ENCODE measurements at regions not wholly inside any gene's neighbourhood (a gene's known extent, or its start where the extent isn't known, plus 50 kb on each side); places are given as distances from the start of the nearest gene placed in this dataset.

DNA sequence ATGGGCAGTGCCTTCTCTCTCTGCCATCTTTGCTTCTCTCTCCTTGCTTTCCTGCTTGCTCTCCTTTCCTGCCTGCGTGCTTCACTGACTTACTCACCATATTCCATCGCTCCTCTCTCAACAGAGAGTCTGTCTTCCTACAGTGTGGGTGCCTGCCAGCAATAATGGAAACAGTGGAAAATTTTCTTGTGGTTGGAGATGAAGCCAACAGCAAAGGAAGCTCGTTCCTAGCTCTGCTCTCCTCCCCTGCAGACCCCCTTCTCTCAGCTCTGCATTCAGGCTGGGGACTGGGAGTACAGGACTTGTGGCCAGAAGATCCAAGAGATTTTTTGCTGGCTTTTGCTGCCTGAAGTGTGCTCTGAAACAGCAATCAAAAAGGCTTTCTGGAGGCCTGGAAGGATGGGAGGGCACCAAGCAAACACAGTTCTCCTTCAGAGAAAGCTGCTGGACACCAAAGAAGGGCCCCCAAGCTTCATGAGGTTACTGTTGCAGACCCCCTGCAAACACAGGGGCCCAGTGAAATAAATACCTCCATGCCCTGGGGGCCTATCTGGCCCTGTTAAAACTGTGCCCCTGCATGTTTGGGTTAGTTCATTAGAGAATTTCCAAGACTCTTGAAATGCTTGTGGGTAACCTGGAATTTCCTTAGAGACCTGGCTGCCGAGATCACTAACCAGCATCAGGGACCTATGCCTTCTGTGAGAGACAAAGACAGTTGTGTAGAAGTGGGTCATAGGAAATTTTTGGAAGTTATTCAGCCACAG lies 149.9 kb upstream of the RASGRP1 start:
- Mint-ChIP-seq H3K4me1 (no peaks in the 10 kb centered on the region), H3K4me3 (no peak overlapping the region), H3K36me3 (peaks cover 5% of the 10 kb centered on the region), H3K27ac (no peak overlapping the region), H3K9me3 (no peaks in the 10 kb centered on the region)
- ATAC-seq (no peak), DNase-seq (ENCODE audit: low spot score in 2 of 2) (no peak)

DNA sequence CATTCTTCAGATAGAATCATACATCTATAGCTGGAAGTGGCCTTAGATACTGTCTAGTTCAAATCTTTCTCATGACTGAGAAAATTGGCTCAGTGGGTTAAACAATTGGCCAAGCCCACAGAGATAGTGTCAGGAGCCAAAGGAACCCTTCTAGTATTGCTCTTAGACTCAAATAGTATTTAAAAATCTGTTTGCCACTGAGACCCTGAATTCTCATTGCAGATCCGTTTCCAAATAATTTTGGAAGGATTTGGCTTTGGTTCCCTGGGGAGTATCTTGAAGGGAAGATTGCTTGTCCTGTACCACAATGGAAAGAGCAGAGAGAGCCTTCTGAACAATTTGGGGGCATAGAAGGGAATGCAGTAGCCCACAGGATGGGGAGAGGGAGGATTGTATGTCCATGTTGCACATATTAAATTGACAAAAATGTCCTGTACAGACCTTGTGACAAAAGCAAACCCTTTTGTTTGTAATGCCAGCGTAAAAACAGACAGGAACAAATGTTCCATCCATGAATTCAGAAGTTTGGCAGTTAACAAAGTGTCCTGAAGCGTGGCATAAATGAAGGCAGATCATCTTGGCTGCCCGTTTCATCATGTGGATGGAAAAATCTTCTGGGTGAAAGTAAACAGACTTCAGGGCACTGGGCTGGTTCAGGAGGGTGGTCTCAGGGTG lies 156.4 kb upstream of the RASGRP1 start:
- Mint-ChIP-seq H3K4me1 (no peaks in the 10 kb centered on the region), H3K4me3 (no peak overlapping the region), H3K27ac (no peak overlapping the region), H3K9me3 (no peaks in the 10 kb centered on the region), H3K36me3 (no peaks in the 10 kb centered on the region)
- DNase-seq (ENCODE audit: low spot score in 2 of 2) (no peak), ATAC-seq (no peak)

DNA sequence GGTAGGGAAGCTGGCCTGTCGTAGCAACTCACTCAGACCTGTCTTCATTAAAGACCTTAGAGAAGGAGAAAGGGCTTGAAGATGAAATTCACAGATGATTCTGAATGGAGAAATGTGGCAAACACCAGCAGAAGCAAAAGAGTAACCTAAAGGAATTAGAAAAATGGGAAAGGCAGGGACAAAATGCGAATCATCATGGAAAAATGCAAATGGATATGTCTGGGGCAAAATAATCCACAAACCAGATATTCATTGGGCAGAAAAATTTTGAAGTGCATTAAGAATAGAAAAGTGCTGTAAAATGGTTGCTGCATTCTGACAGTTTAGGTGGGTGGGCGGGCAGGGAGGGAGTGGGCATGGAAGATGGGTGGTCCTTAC lies 156.9 kb upstream of the RASGRP1 start:
- H3K4me1 Mint-ChIP-seq = no peaks in the 10 kb centered on the region
- H3K4me3 Mint-ChIP-seq = no peak overlapping the region
- H3K9me3 Mint-ChIP-seq = no peaks in the 10 kb centered on the region
- DNase-seq (ENCODE audit: low spot score in 2 of 2) (no peak), ATAC-seq (no peak)
- no peak overlapping the region for H3K27ac Mint-ChIP-seq
- no peaks in the 10 kb centered on the region for H3K36me3 Mint-ChIP-seq

DNA sequence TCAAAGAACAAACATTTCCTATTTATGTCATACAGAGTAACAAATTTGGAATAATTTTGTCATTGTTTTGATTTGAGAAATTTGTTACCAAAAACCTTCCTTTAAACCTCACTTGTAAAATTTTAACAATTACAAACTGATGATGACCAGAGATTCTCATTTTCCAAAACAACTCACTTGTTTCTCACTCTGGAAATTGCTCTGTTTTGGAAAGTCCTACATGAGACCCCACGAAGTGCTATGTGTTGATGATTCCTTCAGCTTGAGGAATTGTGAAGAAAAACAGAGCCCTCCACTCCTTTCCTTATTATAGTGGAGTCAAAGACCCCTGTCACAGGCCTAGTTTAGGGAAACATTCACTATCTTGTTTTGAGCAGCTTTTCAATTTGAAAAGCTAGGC lies 157.6 kb upstream of the RASGRP1 start:
- H3K4me1 Mint-ChIP-seq = no peaks in the 10 kb centered on the region
- peak overlapping the region; percentile 41 for H3K27ac Mint-ChIP-seq
- H3K4me3 Mint-ChIP-seq = no peak overlapping the region
- H3K36me3 Mint-ChIP-seq = no peaks in the 10 kb centered on the region
- DNase-seq (ENCODE audit: low spot score in 2 of 2) (no peak), ATAC-seq (no peak)
- no peaks in the 10 kb centered on the region for H3K9me3 Mint-ChIP-seq

DNA sequence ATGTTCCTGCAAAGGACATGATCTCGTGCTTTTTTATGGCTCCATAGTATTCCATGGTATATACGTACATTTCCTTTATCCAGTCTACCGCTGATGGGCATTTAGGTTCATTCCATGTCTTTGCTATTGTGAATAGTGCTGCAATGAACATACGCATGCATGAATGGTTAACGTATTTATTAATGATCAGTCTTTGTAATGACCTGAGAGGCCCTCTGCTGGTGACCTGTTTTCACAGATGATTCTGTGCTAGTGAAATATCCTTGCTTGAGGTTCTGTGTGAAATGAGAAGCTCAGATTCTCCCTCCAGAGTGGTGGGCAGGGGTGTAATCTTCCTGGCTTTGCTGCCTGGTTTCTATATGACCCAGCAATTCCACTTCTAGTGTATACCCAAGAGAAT lies 160.2 kb upstream of the RASGRP1 start:
- no peaks in the 10 kb centered on the region for H3K4me1 Mint-ChIP-seq
- DNase-seq (ENCODE audit: low spot score in 2 of 2) = no peak
- H3K4me3 Mint-ChIP-seq = no peak overlapping the region
- no peak overlapping the region for H3K27ac Mint-ChIP-seq
- H3K9me3 Mint-ChIP-seq = no peaks in the 10 kb centered on the region
- no peaks in the 10 kb centered on the region for H3K36me3 Mint-ChIP-seq
- no peak for ATAC-seq

DNA sequence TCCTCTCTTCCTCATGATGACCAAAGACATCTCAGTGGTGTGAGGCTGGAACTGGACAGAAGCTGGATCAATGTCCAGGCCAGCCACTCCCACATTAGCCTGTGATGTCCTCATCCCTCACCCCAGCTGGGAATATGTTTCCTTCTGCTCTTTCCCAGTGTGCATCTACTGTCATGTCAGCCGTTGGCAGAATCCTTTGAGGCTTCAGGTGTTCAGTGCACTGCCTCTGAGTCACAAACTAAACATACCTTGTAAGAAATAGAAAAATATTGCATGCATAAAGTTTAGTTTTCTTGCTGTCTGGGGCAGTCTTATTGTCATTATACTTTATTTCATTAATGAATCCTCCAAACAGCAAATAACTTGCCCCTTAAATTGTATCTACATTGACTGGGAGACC lies 161.6 kb upstream of the RASGRP1 start:
- H3K4me1 Mint-ChIP-seq = no peaks in the 10 kb centered on the region

DNA sequence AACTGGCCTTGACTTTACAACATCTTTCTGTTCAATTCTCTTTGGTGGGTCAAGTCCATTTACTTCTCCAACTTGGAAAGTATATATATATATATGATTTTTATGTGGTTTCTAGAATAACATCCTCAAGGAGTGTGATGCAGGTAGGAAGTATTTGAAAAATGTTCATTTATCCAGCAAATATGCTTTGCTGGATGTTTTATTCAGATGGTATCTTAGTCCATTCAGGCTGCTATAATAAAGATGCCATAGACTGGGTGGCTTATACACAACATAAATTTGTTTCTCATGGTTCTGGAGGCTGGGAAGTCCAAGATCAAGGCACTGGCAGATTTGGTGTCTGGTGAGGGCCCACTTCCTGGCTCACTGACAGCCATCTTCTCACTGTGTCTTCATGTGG lies 168.7 kb upstream of the RASGRP1 start:
- no peaks in the 10 kb centered on the region for H3K4me1 Mint-ChIP-seq
- no peaks in the 10 kb centered on the region for H3K9me3 Mint-ChIP-seq
- no peak overlapping the region for H3K4me3 Mint-ChIP-seq
- no peak overlapping the region for H3K27ac Mint-ChIP-seq
- H3K36me3 Mint-ChIP-seq = no peaks in the 10 kb centered on the region
- no peak for DNase-seq (ENCODE audit: low spot score in 2 of 2)
- ATAC-seq = no peak

More for the DNA sequence above, 161.6 kb upstream of the RASGRP1 start:
- Mint-ChIP-seq H3K36me3 (no peaks in the 10 kb centered on the region), H3K4me3 (no peak overlapping the region), H3K27ac (no peak overlapping the region), H3K9me3 (no peaks in the 10 kb centered on the region)
- no peak for ATAC-seq
- DNase-seq (ENCODE audit: low spot score in 2 of 2) = no peak

DNA sequence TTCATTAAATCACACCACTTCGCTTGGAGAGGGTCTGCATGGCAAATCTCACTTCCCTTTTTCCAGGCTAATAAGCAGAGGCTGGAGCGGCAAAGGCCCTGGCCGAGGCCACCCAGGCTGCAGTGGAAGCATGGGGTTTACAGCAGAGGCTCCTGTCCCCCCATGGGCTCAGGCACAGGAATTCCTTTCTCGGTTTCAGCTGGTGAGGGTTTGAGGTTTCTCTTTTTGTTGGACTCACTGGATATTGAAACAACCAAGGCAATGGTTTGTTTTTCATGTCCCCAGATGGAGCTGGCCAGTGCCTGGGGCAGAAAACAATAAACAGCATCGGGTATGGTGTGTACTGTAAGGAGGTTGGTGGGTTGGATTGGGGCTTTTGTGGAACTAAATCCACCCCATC lies 175.6 kb upstream of the RASGRP1 start:
- ATAC-seq (no peak), DNase-seq (ENCODE audit: low spot score in 2 of 2) (no peak)
- H3K9me3 Mint-ChIP-seq = no peaks in the 10 kb centered on the region
- no peaks in the 10 kb centered on the region for H3K36me3 Mint-ChIP-seq
- H3K4me1 Mint-ChIP-seq = no peaks in the 10 kb centered on the region
- H3K27ac Mint-ChIP-seq = no peak overlapping the region
- H3K4me3 Mint-ChIP-seq = no peak overlapping the region

DNA sequence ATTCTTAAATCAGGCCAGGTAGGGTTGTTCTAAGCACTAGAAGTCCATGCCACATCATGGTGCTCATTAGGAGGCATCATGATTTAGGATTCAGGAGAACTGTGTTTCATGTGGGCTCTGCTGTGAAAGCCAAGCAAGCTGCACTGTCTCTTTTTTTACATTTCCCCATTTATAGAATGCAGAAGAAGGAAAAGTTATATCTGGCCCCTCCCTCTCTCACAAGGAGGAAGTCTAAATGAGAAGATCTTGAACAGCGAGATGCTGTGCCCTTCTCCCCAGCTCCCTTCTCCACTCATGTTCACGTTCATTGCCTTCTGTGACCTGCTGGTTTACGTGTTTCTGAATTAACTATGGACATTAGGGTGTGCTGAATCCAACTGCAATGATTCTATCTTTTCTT lies 178.5 kb upstream of the RASGRP1 start:
- ATAC-seq = no peak

DNA sequence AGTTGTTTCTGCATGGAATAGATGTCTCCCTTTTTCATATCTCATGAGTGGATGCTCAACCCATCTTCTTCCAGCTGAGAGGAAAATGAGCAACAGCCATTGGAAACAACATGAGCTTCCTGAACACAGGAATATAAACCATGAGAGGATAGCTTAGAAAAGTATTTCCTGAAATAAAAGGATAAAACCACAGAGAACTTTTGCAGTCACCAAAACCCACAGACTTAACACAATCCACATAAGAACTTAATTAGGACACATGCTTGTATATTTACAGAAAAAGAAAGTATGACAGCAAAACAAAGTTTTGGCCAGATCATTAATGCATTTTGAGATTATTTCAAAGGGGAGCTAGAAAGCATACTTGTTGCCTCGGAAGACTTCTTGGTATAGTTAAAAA lies 180.5 kb upstream of the RASGRP1 start:
- ATAC-seq = no peak
- H3K9me3 Mint-ChIP-seq = no peaks in the 10 kb centered on the region

More for the DNA sequence above, 178.5 kb upstream of the RASGRP1 start:
- no peaks in the 10 kb centered on the region for H3K9me3 Mint-ChIP-seq
- no peak overlapping the region for H3K4me3 Mint-ChIP-seq
- H3K4me1 Mint-ChIP-seq = no peaks in the 10 kb centered on the region
- H3K36me3 Mint-ChIP-seq = no peaks in the 10 kb centered on the region
- DNase-seq (ENCODE audit: low spot score in 2 of 2) = no peak
- no peak overlapping the region for H3K27ac Mint-ChIP-seq

DNA sequence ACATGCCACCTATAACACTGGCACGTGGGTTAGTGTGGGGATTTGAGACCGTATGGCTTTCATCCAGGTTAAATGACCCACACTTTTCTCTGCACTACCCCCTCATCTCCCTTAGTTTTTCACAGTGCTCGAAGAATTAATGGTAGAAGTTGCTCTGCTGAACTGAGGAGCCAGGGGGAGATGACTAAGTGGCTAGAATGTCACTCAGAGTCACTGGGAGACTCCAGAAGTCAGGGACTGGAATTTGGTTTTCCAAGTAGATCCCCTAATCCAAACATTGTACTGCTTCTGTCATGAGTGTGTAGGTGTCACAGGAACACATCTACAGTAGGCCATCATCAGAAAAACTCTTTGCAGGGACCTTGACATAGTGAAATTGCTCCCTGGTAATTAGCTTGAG lies 181.0 kb upstream of the RASGRP1 start:
- no peaks in the 10 kb centered on the region for H3K9me3 Mint-ChIP-seq
- ATAC-seq (no peak), DNase-seq (ENCODE audit: low spot score in 2 of 2) (no peak)

More for the DNA sequence above, 180.5 kb upstream of the RASGRP1 start:
- no peaks in the 10 kb centered on the region for H3K4me1 Mint-ChIP-seq
- DNase-seq (ENCODE audit: low spot score in 2 of 2) = no peak
- H3K4me3 Mint-ChIP-seq = no peak overlapping the region
- no peaks in the 10 kb centered on the region for H3K36me3 Mint-ChIP-seq
- H3K27ac Mint-ChIP-seq = no peak overlapping the region

DNA sequence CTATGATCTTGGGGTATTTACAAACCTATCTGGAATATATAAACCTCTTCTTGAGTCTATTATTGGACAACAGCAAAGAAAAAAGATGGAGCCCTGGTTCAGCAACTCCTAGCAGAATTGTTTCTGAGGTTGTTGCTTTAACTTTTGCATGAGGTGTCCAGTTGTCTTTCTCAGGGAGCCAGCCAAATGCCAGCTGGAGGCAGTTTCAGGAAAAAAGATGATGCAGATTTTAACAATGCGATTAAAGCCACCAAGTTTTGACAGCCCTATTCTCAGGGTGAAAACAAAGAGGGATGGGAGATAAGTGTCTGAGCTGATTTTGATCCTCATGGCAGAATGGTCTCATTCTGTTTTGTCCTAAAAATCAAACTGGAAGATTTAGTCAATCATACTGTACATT lies 181.6 kb upstream of the RASGRP1 start:
- no peak overlapping the region for H3K4me3 Mint-ChIP-seq
- H3K9me3 Mint-ChIP-seq = no peaks in the 10 kb centered on the region
- H3K4me1 Mint-ChIP-seq = no peaks in the 10 kb centered on the region
- no peak overlapping the region for H3K27ac Mint-ChIP-seq
- no peaks in the 10 kb centered on the region for H3K36me3 Mint-ChIP-seq
- DNase-seq (ENCODE audit: low spot score in 2 of 2) (no peak), ATAC-seq (no peak)

More for the DNA sequence above, 181.0 kb upstream of the RASGRP1 start:
- Mint-ChIP-seq H3K4me3 (no peak overlapping the region), H3K27ac (no peak overlapping the region), H3K4me1 (no peaks in the 10 kb centered on the region), H3K36me3 (no peaks in the 10 kb centered on the region)

DNA sequence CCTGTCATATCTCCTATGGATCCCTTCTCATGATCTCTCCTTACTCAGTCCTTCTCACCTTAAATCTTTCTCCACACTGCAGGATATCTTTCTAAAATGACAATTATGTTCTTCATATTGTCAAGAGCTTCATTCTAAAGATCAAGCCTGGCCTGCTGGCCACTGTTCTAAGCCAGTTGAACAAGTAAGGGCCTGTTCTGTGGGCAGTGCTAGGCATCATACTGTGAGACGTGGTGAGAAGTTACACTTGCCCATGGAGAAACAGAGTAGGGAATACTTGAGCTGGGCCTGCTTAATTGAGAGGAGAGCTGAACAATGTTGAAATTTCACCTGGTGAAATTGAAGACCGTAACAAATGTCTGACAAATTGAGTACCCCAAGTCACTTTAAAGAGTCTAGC lies 184.1 kb upstream of the RASGRP1 start:
- DNase-seq (ENCODE audit: low spot score in 2 of 2) (no peak), ATAC-seq (no peak)
- Mint-ChIP-seq H3K4me3 (no peak overlapping the region), H3K9me3 (no peaks in the 10 kb centered on the region), H3K36me3 (no peaks in the 10 kb centered on the region), H3K27ac (no peak overlapping the region), H3K4me1 (no peaks in the 10 kb centered on the region)

DNA sequence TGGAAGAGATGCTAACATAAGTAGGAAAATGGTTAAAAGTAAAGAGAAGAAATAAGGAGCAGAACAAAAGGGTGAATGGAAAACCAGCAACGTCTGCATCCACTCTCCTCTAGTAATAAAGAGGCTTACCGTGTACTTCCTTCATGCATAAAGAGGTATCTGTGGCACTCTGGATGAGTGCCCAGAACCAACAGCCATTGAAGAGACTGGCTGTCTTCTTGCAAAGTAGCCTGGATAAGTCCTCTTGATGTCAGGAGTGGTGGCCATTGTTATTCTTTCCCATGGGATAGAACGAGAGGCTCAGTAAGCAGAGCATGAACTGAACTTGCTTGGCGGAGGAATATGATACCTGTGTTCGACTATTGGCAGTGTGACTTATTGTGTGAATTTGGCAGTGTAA lies 186.2 kb upstream of the RASGRP1 start:
- H3K36me3 Mint-ChIP-seq = no peaks in the 10 kb centered on the region
- H3K27ac Mint-ChIP-seq = no peak overlapping the region
- no peaks in the 10 kb centered on the region for H3K9me3 Mint-ChIP-seq

DNA sequence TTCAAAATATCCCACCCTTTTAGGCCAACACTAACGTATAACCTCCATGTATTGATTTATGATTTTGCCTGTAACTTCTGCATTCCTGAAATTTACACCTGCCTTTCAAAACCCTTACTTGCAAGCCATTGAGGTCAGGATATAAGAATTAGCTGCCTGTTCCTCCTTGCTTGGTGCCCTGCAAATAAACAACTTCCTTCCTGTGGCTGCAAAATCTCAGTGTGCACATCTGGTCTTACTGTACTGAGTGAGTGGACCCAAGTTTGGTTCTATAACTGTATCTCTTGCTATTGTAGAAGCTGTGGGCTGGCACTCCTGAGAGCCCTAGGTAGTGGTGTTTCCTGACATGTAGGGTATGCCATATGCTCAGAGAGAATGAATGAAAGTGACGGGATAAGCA lies 191.1 kb upstream of the RASGRP1 start:
- no peaks in the 10 kb centered on the region for H3K9me3 Mint-ChIP-seq
- H3K4me3 Mint-ChIP-seq = no peak overlapping the region
- H3K36me3 Mint-ChIP-seq = no peaks in the 10 kb centered on the region
- no peaks in the 10 kb centered on the region for H3K4me1 Mint-ChIP-seq
- no peak for ATAC-seq
- no peak overlapping the region for H3K27ac Mint-ChIP-seq
- DNase-seq (ENCODE audit: low spot score in 2 of 2) = no peak

More for the DNA sequence above, 186.2 kb upstream of the RASGRP1 start:
- ATAC-seq (no peak), DNase-seq (ENCODE audit: low spot score in 2 of 2) (no peak)
- Mint-ChIP-seq H3K4me1 (no peaks in the 10 kb centered on the region), H3K4me3 (no peak overlapping the region)

DNA sequence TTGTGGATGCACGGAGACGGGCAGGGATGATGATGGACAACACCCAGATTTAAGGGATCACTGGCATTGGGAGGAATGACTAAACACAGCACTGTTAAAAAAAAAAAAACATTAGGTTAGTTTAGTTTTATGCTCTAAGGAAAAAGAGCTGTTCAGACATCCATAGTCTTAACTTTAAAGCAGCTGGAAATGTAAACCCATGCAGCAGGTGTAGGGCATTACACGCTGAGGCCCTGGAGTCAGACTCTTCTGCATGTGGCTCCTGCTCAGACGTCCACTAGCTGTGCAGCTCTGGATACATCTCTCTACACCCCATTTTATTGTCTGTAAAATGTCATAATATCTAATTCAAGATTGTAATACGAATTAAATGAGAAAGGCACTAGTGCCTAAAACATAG lies 191.8 kb upstream of the RASGRP1 start:
- H3K27ac Mint-ChIP-seq = no peak overlapping the region
- no peaks in the 10 kb centered on the region for H3K4me1 Mint-ChIP-seq
- DNase-seq (ENCODE audit: low spot score in 2 of 2) (no peak), ATAC-seq (no peak)
- no peaks in the 10 kb centered on the region for H3K36me3 Mint-ChIP-seq
- no peak overlapping the region for H3K4me3 Mint-ChIP-seq
- H3K9me3 Mint-ChIP-seq = no peaks in the 10 kb centered on the region

Measured in stimulated activated effector memory CD8-positive, alpha-beta T cell treated with anti-CD3 and anti-CD28 coated beads, Interleukin-12 subunit alpha, Interleukin-12 subunit beta, amount 100 ng/mL, for 72 hours (primary cell).